NOMO-1 (cell line): ENCODE measurements at regions not wholly inside any gene's neighbourhood (a gene's known extent, or its start where the extent isn't known, plus 50 kb on each side); places are given as distances from the start of the nearest gene placed in this dataset.

ENCODE experiments used
- DNase-seq, 2 experiments: peaks; one replicate each; lab custom pipeline; 2025; ENCODE audit not compliant: unreplicated experiment in 2 of 2; lab: John Stamatoyannopoulos, UW

DNA sequence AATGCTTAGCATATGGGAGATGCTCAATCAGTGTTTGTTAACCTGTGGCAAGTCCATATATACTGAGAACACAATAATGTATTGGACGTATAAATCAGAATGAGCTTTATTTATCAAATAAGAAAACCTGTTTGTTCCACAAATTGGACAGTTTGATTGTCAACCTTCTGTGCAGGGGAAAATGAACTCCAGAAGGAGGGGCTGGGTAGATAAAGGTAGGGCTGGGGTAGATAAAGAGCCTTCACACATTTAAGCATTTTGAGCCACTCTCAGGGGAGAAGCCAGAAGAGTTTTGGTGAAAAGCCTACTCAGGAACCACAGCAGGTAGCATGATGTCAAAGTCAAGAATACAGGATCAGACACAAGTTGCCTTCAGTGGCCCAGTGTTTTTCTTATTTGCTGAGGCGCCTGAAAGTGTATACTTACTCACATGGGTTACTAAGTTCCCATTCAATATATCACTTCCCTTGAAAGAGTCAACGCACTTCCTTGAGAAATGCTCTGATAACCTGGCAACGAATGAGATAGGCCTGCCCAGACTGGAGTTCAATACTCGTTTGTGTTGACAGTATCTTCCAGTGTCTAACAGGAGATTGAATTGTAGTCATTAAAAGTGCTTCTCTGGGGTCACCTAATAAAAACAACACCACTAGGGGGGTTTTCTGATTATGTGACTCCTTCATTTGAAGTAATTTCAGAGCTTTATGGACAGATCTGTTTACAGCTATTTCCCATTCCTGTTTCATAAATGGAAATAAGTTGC, 263.9 kb upstream of the CITED2 start:
- DNase-seq, result no peak

GRCh38 chr6:139637766-139638165, 263.3 kb upstream of the CITED2 start:
- no peak for DNase-seq

DNA sequence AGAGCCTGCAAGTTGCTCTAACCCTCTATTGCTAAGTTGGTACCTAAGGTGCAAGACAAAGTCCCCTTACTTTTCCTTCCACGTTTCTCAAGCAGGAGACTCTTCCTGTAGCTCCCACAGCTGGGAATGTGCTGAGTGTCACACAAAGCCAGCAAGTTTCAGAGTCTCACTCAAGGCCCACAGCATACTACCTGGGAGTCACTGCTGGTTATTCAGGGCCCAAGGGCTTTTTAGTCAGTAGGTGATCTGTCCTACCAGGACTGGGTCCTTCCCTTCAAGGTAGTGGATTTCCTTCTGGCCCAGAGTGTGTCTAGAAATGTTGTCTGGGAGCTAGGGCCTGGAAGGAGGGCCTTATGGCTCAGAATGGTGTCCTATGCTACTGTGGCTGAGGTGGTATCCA, 261.9 kb upstream of the CITED2 start:
- no peak for DNase-seq

DNA sequence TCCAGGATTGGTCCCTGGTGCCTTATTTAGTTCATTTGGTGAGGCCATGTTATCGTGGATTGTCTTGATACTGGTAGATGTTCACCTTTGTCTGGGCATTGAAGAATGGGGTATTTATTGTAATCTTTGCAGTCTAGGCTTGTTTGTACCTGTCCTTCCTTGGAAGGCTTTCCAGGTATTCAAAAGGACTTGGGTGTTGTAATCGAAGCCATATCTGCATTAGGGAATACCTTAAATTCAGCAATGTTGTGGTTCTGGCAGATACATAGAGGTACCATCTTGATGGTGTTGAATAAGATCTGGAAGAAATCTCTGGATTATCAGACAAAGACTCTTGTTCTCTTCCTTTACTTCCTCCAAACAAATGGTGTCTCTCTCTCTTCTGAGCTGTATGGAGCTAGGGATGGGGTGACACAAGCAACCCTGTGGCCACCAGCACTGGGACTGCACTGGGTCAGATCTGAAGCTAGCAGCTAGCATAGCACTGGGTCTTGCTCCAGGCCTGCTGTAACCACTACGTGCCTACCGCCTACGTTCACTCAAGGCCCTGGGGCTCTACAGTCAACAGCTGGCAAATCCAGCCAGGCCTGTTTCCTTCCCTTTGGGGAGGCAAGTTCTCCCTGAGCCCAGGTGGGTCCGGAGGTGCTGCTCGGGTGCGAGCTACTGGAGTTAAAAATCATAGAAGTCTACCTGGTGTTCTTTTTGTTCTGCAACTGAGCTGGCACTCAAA, 261.1 kb upstream of the CITED2 start:
- DNase-seq, result no peak

DNA sequence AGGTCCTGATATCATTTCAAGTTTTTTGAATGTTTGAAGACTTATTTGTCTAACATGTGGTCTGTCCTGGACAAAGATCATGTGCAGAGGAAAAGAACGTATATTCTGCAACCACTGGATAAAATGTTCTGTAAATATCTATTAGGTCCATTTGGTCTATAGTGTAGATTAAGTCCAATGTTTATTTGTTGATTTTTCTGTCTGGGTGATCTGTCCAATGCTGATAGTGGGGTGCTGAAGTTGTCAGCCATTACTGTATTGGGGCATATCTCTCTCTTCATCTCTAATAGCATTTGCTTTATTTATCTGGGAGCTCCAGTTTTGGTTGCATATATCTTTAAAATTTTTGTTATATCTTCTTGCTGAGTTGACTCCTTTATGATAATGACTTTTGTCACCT, 258.4 kb upstream of the CITED2 start:
- no peak for DNase-seq

GRCh38 chr6:139628270-139628669, 253.8 kb upstream of the CITED2 start:
- DNase-seq, result no peak

DNA sequence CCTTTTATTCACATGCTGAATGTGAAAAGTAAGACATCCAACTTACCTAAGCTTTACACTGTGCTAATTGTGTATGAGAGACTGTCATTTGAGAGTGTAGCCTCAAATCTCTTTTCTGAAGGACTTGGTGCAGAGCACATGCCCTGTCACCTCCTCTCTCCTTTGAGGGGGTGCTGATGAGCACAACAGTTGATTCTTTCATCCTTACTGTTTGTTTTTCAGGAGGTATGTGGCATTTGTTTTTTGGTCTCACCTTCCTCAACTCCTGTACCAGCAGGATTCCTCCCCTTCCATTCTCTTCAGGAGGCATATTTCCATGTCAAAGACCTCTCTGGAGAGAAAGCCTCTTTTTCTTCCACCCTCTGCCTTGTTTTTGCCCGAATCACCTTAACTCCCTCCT, 252.6 kb upstream of the CITED2 start:
- DNase-seq, result no peak

DNA sequence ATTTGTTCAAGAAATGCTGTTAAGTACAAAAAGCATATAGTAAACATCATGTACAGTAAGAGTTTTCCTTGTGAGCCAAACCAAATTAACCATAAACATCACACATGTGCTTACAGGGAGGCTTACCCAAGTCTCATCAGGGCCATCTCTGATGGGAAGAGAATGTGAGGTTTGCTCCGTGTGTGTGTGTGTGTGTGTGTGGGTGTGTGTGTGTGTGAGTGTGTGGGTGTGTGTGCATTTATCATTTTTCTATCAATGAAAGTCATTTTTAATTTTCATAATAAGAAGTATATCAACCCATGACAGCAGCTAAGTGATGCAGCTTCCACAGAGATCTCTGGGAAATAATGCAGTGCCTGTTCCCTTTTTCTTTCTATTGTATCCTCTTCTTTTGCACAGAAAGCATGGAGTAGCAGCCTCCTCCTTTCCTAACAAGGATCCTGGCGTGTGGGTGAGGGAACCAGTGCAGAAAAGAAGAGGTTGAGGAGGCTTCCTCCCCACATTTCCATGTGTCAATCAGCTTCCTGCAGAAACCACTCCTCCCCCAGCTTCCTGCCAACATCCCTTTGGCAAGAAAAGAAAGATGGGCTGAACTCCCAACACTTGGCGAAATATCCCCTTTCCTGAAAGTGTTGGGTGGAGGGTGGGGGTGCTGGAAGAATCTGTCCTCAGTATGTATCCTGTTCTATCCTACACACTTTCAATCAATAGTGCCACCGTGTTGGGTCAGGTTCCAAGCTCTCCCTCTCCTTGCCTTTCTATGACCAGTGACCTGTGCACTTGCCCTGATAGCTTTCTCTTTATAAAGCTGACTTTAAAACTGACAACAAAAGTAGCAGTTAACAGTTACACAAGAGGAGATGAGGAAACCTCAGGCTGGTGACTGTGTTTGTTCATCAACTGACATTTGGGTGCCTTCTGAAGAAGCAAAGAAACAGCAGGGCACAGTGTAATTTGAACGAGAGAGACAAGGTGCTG, 251.8 kb upstream of the CITED2 start:
- peak; percentile 84 to 97 for DNase-seq

- DNase-seq, result no peak
Measured at GRCh38 chr6:139625081-139625939, 250.9 kb upstream of the CITED2 start.

GRCh38 chr6:139623372-139623771, 248.9 kb upstream of the CITED2 start:
- no peak for DNase-seq

- DNase-seq, result no peak
Measured at GRCh38 chr6:139613496-139613895, 239.0 kb upstream of the CITED2 start.

DNA sequence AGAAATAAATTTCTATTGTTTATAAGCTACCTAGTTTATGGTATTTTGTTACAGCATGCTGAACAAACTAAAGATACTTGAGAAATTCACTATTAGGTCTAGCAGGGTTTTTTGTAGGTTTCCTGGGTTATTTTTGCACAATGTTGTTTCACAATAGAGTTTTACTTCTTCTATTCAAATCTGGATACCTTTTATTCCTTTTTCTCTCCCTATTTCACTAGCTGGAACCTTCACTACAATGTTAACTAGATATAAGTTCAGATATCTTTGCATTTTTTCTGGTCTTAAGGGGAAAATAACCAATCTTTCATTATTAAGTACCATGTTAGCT, 237.7 kb upstream of the CITED2 start:
- DNase-seq, result peak; percentile 49 to 85

DNA sequence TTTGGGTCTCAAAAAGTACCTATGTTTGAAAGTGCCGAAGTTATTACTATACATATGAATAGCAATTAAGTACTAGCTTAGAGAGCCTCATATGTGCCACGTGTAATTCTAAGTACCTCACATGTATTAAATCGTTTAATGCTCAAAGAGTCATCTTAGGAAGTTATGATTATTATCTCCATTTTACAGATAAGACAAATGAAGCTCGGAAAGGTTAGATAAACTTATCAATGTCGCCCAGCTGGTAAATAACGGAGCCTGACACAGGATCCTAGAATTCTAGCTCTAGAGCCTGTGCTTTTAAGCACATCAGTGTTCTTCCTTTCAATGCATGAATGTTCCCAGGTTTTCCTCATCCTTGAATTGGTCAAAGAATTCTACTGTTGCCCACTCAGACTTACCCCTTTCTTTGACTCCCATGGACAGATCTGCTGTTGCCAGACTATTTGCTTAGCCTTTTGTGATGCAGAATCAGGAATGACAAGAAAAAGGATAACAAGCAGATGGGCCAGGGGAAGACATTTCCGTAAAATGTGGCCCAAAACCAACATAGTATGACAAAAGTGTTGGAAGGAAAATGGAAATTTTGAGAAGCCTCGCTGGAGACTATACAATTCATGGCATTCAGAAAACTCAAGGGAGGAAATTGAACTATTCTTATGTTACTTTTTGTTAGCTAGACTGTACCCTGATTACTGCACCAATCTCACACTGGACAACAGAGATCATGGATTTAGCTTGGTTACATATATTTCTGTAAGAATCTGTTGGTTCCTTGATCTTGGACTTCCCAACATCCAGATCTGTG, 237.1 kb upstream of the CITED2 start:
- DNase-seq, result peak in 1 of 2 experiments; percentile 39

- DNase-seq, result no peak
Measured at GRCh38 chr6:139608466-139609261, 234.2 kb upstream of the CITED2 start.

- no peak for DNase-seq
Measured at GRCh38 chr6:139605350-139605749, 230.9 kb upstream of the CITED2 start.

DNA sequence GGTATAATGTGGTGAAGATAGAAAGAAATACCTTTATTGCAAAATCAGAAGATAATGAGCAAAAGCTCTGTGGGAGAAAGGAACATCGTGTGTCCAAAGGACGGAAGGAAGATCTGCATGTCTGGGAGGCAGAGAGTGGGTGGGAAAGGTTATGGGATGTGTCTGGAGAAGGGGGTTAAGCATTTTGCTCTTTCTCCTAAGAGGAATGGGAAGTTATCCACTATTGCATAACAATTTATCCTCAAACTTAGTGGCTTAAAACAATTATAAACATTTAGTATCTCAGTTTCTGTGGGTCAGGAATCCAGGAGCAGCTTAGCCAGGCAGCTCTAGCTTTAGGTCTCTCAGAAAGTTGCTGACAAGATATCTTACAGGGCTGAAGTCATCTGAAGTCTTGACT, 229.1 kb upstream of the CITED2 start:
- no peak for DNase-seq

GRCh38 chr6:139602577-139602976, 228.1 kb upstream of the CITED2 start:
- no peak for DNase-seq

DNA sequence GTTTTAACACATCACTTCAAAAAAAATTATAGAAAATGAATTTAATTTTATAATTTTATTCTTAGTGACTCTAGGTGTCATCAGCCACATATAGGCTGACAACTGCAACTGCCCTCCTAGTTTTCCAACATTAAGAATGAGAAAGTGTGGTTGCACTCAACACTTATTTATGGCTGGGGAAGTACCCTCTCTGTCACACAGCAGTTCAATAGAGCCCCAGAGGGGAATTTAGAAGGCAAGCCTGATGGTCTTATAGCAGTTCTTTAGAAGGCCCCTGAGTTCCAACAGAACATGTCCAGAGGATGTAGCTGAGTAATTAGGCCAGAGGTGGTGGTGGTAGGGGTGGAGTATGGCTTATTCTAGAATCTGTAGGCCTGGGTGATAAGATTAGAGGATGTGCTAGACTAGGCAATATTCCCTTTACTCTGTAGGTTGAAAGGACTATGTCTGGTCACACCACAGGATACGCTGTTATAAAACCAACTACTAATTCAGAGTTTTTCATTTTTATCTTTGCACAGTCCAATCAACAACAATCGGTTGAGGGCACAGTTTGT, 226.5 kb upstream of the CITED2 start:
- no peak for DNase-seq
